ENCODE measurements at regions not wholly inside any gene's neighbourhood (a gene's known extent, or its start where the extent isn't known, plus 50 kb on each side); places are given as distances from the start of the nearest gene placed in this dataset.
"Not testable (repeated sequence)": the region's sequence is repeated elsewhere in the genome, so short reads cannot be mapped to it uniquely, and the experiment has no call there.

- not testable (repeated sequence) for DNase-seq (ENCODE audit: low spot score)
Measured at GRCh38 chr20:17891131-17891530, 77.5 kb downstream of the SNX5 start.

GRCh38 chr20:17890330-17890729, 78.3 kb downstream of the SNX5 start:
- no peak for DNase-seq (ENCODE audit: low spot score)

GRCh38 chr20:17889226-17889625, 79.4 kb downstream of the SNX5 start:
- DNase-seq (ENCODE audit: low spot score) = no peak

- DNase-seq (ENCODE audit: low spot score) = no peak
Measured at GRCh38 chr20:17888044-17888443, 80.5 kb downstream of the SNX5 start.

- no peak for DNase-seq (ENCODE audit: low spot score)
Measured at GRCh38 chr20:17887331-17888030, 81.1 kb downstream of the SNX5 start.

GRCh38 chr20:17885544-17885943, 83.0 kb downstream of the SNX5 start:
- no peak for DNase-seq (ENCODE audit: low spot score)

- DNase-seq (ENCODE audit: low spot score) = no peak
Measured at GRCh38 chr20:17885076-17885475, 83.5 kb downstream of the SNX5 start.

GRCh38 chr20:17884307-17885003, 84.1 kb downstream of the SNX5 start:
- DNase-seq (ENCODE audit: low spot score) = no peak

- DNase-seq (ENCODE audit: low spot score) = no peak
Measured at GRCh38 chr20:17883592-17884306, 84.8 kb downstream of the SNX5 start.

- no peak for DNase-seq (ENCODE audit: low spot score)
Measured at GRCh38 chr20:17882834-17883591, 85.6 kb downstream of the SNX5 start.

GRCh38 chr20:17882065-17882833, 86.3 kb downstream of the SNX5 start:
- no peak for DNase-seq (ENCODE audit: low spot score)

- no peak for DNase-seq (ENCODE audit: low spot score)
Measured at GRCh38 chr20:17881741-17882064, 86.9 kb downstream of the SNX5 start.

GRCh38 chr20:17878912-17879602, 89.5 kb downstream of the SNX5 start:
- DNase-seq (ENCODE audit: low spot score) = no peak

- no peak for DNase-seq (ENCODE audit: low spot score)
Measured at GRCh38 chr20:17878069-17878911, 90.3 kb downstream of the SNX5 start.

- no peak for DNase-seq (ENCODE audit: low spot score)
Measured at GRCh38 chr20:17875981-17876385, 92.6 kb downstream of the SNX5 start.

GRCh38 chr20:17875106-17875980, 93.3 kb downstream of the SNX5 start:
- DNase-seq (ENCODE audit: low spot score) = peak; percentile 61

- no peak for DNase-seq (ENCODE audit: low spot score)
Measured at GRCh38 chr20:17874271-17875105, 94.1 kb downstream of the SNX5 start.
